ENCODE measurements at regions not wholly inside any gene's neighbourhood (a gene's known extent, or its start where the extent isn't known, plus 50 kb on each side); places are given as distances from the start of the nearest gene placed in this dataset.
A peak's percentile ranks its signal among the peaks of the same experiment; 100 is the strongest.

GRCh38 chr10:28935061-28935460, 257.7 kb downstream of the BAMBI start:
- no peak for DNase-seq (ENCODE audit: low read depth, low spot score)
- Mint-ChIP-seq H3K4me3 (no peak overlapping the region), H3K36me3 (ENCODE audit: low read depth) (peaks cover 4% of the 10 kb centered on the region), H3K4me1 (peaks cover 27% of the 10 kb centered on the region), H3K9me3 (no peaks in the 10 kb centered on the region), H3K27me3 (ENCODE audit: low read depth) (peaks cover 74% of the 10 kb centered on the region), H3K27ac (ENCODE audit: unreplicated experiment) (peak overlapping the region; percentile 48)
- TF ChIP-seq, protein P1, sequence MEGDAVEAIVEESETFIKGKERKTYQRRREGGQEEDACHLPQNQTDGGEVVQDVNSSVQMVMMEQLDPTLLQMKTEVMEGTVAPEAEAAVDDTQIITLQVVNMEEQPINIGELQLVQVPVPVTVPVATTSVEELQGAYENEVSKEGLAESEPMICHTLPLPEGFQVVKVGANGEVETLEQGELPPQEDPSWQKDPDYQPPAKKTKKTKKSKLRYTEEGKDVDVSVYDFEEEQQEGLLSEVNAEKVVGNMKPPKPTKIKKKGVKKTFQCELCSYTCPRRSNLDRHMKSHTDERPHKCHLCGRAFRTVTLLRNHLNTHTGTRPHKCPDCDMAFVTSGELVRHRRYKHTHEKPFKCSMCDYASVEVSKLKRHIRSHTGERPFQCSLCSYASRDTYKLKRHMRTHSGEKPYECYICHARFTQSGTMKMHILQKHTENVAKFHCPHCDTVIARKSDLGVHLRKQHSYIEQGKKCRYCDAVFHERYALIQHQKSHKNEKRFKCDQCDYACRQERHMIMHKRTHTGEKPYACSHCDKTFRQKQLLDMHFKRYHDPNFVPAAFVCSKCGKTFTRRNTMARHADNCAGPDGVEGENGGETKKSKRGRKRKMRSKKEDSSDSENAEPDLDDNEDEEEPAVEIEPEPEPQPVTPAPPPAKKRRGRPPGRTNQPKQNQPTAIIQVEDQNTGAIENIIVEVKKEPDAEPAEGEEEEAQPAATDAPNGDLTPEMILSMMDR (conservative IDR thresholded peaks at IDR 0.05): no peak

- no peak overlapping the region for H3K27ac Mint-ChIP-seq (ENCODE audit: unreplicated experiment)
- no peak for DNase-seq (ENCODE audit: low read depth, low spot score)
- no peaks in the 10 kb centered on the region for H3K9me3 Mint-ChIP-seq
- H3K36me3 Mint-ChIP-seq (ENCODE audit: low read depth): peaks cover 4% of the 10 kb centered on the region
- TF ChIP-seq, protein P1 (conservative IDR thresholded peaks at IDR 0.05): no peak
- peaks cover 74% of the 10 kb centered on the region for H3K27me3 Mint-ChIP-seq (ENCODE audit: low read depth)
- H3K4me3 Mint-ChIP-seq: no peak overlapping the region
- H3K4me1 Mint-ChIP-seq: peaks cover 35% of the 10 kb centered on the region
These were observed 260.6 kb downstream of the BAMBI start for GRCh38 chr10:28937959-28938358.

DNA sequence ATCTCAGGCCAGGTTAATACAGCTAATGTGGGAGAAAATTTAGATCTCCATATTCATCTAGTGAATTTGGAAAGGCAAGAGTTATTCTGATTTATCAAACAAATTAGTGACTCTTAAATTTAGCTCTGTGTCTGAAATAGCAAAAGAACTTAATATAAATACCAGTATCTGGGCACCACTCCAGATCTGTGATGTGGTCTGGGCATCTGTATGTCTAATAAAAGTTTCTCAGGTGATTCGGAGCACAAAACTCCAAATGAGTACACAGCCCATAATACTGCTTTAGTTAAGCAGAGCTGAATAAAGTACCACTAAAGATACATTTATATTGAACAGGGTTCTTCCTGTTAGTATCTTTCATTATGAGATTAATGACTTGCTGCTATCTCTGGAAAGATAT, 261.4 kb downstream of the BAMBI start:
- TF ChIP-seq, protein P1 (conservative IDR thresholded peaks at IDR 0.05): no peak
- Mint-ChIP-seq H3K36me3 (ENCODE audit: low read depth) (peaks cover 4% of the 10 kb centered on the region), H3K4me1 (peaks cover 35% of the 10 kb centered on the region), H3K9me3 (no peaks in the 10 kb centered on the region), H3K4me3 (no peak overlapping the region), H3K27ac (ENCODE audit: unreplicated experiment) (no peak overlapping the region), H3K27me3 (ENCODE audit: low read depth) (peaks cover 72% of the 10 kb centered on the region)
- no peak for DNase-seq (ENCODE audit: low read depth, low spot score)

GRCh38 chr10:28939281-28940157, 262.2 kb downstream of the BAMBI start:
- peaks cover 4% of the 10 kb centered on the region for H3K36me3 Mint-ChIP-seq (ENCODE audit: low read depth)
- H3K27ac Mint-ChIP-seq (ENCODE audit: unreplicated experiment): peak overlapping the region; percentile 32
- H3K4me3 Mint-ChIP-seq: peak overlapping the region; percentile 64
- peaks cover 78% of the 10 kb centered on the region for H3K27me3 Mint-ChIP-seq (ENCODE audit: low read depth)
- peaks cover 35% of the 10 kb centered on the region for H3K4me1 Mint-ChIP-seq
- TF ChIP-seq, protein P1 (conservative IDR thresholded peaks at IDR 0.05): peak; percentile 57
- peaks cover 4% of the 10 kb centered on the region for H3K9me3 Mint-ChIP-seq
- peak; percentile 71 for DNase-seq (ENCODE audit: low read depth, low spot score)

- Mint-ChIP-seq H3K27me3 (ENCODE audit: low read depth) (peaks cover 80% of the 10 kb centered on the region), H3K9me3 (peaks cover 4% of the 10 kb centered on the region), H3K36me3 (ENCODE audit: low read depth) (peaks cover 4% of the 10 kb centered on the region), H3K4me1 (peaks cover 30% of the 10 kb centered on the region), H3K27ac (ENCODE audit: unreplicated experiment) (no peak overlapping the region), H3K4me3 (peak overlapping the region; percentile 64)
- TF ChIP-seq, protein P1 (conservative IDR thresholded peaks at IDR 0.05): no peak
- no peak for DNase-seq (ENCODE audit: low read depth, low spot score)
These were observed 263.0 kb downstream of the BAMBI start for GRCh38 chr10:28940158-28940888.

All from neural crest cell (in vitro differentiated cells).